K562 (cell line): ENCODE measurements at regions not wholly inside any gene's neighbourhood (a gene's known extent, or its start where the extent isn't known, plus 50 kb on each side); places are given as distances from the start of the nearest gene placed in this dataset.
A peak's percentile ranks its signal among the peaks of the same experiment; 100 is the strongest.

Experiments used
- ATAC-seq: fragments of 200-7000 bp; cut with Tn5 transposase; 3 replicates; pipeline ENCODE4 v1.9.1; 2020; ENCODE audit warnings: moderate library complexity
- BruUV-seq: library from RNA; stranded (reverse); fragments of 400-500 nt; replicated peaks from 2 replicates; lab custom pipeline; 2021; lab: Mats Ljungman, UMichigan
- CTCF ChIA-PET: fragments of 300-600 bp; formaldehyde crosslinking; extraction: SDS; loops from one replicate; lab custom pipeline; 2021; ENCODE audit warnings: low intra/inter-chr PET ratio; lab: Yijun Ruan, JAX
- POLR2A ChIA-PET: fragments of 300-600, 350-650 bp; sonication (Branson Sonifier 250); formaldehyde crosslinking; extraction: SDS; loops from one replicate; lab custom pipeline; 2021; ENCODE audit warnings: antibody characterized with exemption, inconsistent platforms; lab: Yijun Ruan, JAX
- DNase-seq, 4 experiments: peaks; one replicate each; pipeline versions ENCODE4 v3.0.0 to v3.0.0-alpha.2; 2011 to 2018; ENCODE audit warnings: low spot score in 3 of 4, mixed read lengths in 3 of 4; ENCODE audit errors: extremely low read depth in 1 of 4
- FAIRE-seq: peaks from 2 replicates; lab custom pipeline; 2011; peaks lifted over from hg19 to GRCh38; lab: Jason Lieb, UNC
- H2AFZ ChIP-seq: 2 replicates; pipeline ENCODE4 v1.6.0; 2011; ENCODE audit warnings: low read depth, low read length, control low read depth, inconsistent platforms
- H3K27ac ChIP-seq: fragments of 200-600 bp; 3 replicates; pipeline ENCODE4 v1.8.0; 2011; ENCODE audit warnings: low read depth, mild to moderate bottlenecking, control low read depth, inconsistent platforms, low read length, moderate library complexity, mixed read lengths; ENCODE audit errors: extremely low read depth
- H3K27me3 ChIP-seq, 2 experiments: fragments of 300-600 bp in 1 of 2; 2 replicates in 1 of 2; 3 replicates in 1 of 2; pipeline versions ENCODE4 v1.6.0 to v1.8.0; 2011; ENCODE audit warnings: inconsistent platforms in 2 of 2, low read length in 2 of 2, mild to moderate bottlenecking in 1 of 2, mixed read lengths in 1 of 2, moderate library complexity in 1 of 2; ENCODE audit not compliant: control insufficient read depth in 2 of 2, insufficient read depth in 2 of 2
- H3K36me3 ChIP-seq: fragments of 300-600 bp; 3 replicates; pipeline ENCODE4 v1.8.0; 2011; ENCODE audit warnings: mild to moderate bottlenecking, low read length, inconsistent platforms; ENCODE audit not compliant: control insufficient read depth, insufficient read depth
- H3K4me1 ChIP-seq, 2 experiments: fragments of 200-600 bp in 1 of 2; replicated peaks in 1 of 2; 2 replicates in 1 of 2; 3 replicates in 1 of 2; pipeline versions ENCODE4 v1.5.1 to v1.8.0; 2011; ENCODE audit warnings: inconsistent platforms in 2 of 2, low read length in 2 of 2, mild to moderate bottlenecking in 1 of 2, mixed read lengths in 1 of 2, moderate library complexity in 1 of 2; ENCODE audit not compliant: control insufficient read depth in 2 of 2, insufficient read depth in 2 of 2
- H3K4me2 ChIP-seq: 2 replicates; pipeline ENCODE4 v1.6.1; 2011; ENCODE audit warnings: low read length, control low read depth, inconsistent platforms, mixed read lengths; ENCODE audit not compliant: insufficient read depth
- H3K4me3 ChIP-seq: fragments of 200-600 bp; sonication (generic), shearing (Covaris generic); 2 replicates; pipeline ENCODE4 v1.5.1; 2016; ENCODE audit warnings: control low read depth, inconsistent platforms
- H3K79me2 ChIP-seq: fragments of 200-600 bp; 3 replicates; pipeline ENCODE4 v1.8.0; 2011; ENCODE audit warnings: low read length, inconsistent platforms; ENCODE audit not compliant: control insufficient read depth, insufficient read depth
- H3K9ac ChIP-seq, 2 experiments: 2 replicates each; pipeline versions ENCODE4 v1.6.0 to v1.6.1; 2011; ENCODE audit warnings: low read depth in 2 of 2, low read length in 2 of 2, control low read depth in 1 of 2, inconsistent platforms in 1 of 2, mild to moderate bottlenecking in 1 of 2, mixed read lengths in 1 of 2; ENCODE audit not compliant: insufficient read depth in 1 of 2
- H3K9me1 ChIP-seq: one replicate; pipeline ENCODE4 v1.6.0; 2011; ENCODE audit warnings: inconsistent platforms, mild to moderate bottlenecking, low read length, moderate library complexity; ENCODE audit not compliant: control insufficient read depth, insufficient read depth
- H3K9me3 ChIP-seq: replicated peaks from 2 replicates; pipeline ENCODE4 v1.5.1; 2011; ENCODE audit warnings: low read depth, low read length, inconsistent platforms; ENCODE audit not compliant: control insufficient read depth, insufficient read depth
- H4K20me1 ChIP-seq: replicated peaks from 2 replicates; pipeline ENCODE4 v1.6.1; 2011; ENCODE audit warnings: low read length, inconsistent platforms, mixed read lengths; ENCODE audit not compliant: control insufficient read depth, insufficient read depth
- ARID1B ChIP-seq: fragments of 450-650 bp; IDR thresholded peaks from 2 replicates; pipeline ENCODE4 v1.6.1; 2016; ENCODE audit warnings: antibody characterized with exemption, mild to moderate bottlenecking, inconsistent platforms
- ARID2 ChIP-seq: fragments of 450-650 bp; IDR thresholded peaks from 2 replicates; pipeline ENCODE4 v1.6.1; 2017; ENCODE audit warnings: antibody characterized with exemption, mild to moderate bottlenecking
- CHD1 ChIP-seq: fragments of 200-600 bp; sonication (generic); IDR thresholded peaks from one replicate; pipeline ENCODE4 v1.6.1; 2012; ENCODE audit warnings: mild to moderate bottlenecking, moderate library complexity, low read length, inconsistent platforms
- CXXC5 ChIP-seq: fragments of 250-450 bp; sonication (Bioruptor Pico); IDR thresholded peaks from 2 replicates; pipeline ENCODE4 v1.8.0; 2022; ENCODE audit warnings: inconsistent platforms, mild to moderate bottlenecking, moderate library complexity
- ERF ChIP-seq: fragments of 450-650 bp; formaldehyde crosslinking; IDR thresholded peaks from 2 replicates; pipeline ENCODE4 v1.4.0; 2020; ENCODE audit warnings: mild to moderate bottlenecking, mixed read lengths
- HOXB6 ChIP-seq: fragments of 250-450 bp; sonication (Bioruptor Pico); IDR thresholded peaks from 2 replicates; pipeline ENCODE4 v1.5.1; 2022; ENCODE audit warnings: mild to moderate bottlenecking, borderline replicate concordance
- MAZ ChIP-seq, 2 experiments: fragments of 450-650 bp in 1 of 2; sonication (generic) in 1 of 2; formaldehyde crosslinking; IDR thresholded peaks in 1 of 2; conservative IDR thresholded peaks in 1 of 2; 2 replicates each; pipeline versions ENCODE4 v1.4.0 to v1.5.0; 2020; ENCODE audit warnings: mild to moderate bottlenecking in 1 of 2, missing genetic modification reagents in 1 of 2
- RAD51 ChIP-seq: fragments of 450-650 bp; IDR thresholded peaks from 2 replicates; pipeline ENCODE4 v1.7.1; 2016; ENCODE audit warnings: low read depth, mild to moderate bottlenecking, borderline replicate concordance
- SIX5 ChIP-seq, 2 experiments: IDR thresholded peaks; 2 replicates each; pipeline ENCODE4 v1.6.1; 2011; ENCODE audit warnings: low read length in 2 of 2, borderline replicate concordance in 1 of 2, low read depth in 1 of 2, mild to moderate bottlenecking in 1 of 2, moderate library complexity in 1 of 2; ENCODE audit not compliant: insufficient read depth in 1 of 2
- TCF3 ChIP-seq: sonication (generic); formaldehyde crosslinking; IDR thresholded peaks from 2 replicates; pipeline ENCODE4 v1.4.0; 2020; ENCODE audit warnings: mild to moderate bottlenecking, missing genetic modification reagents
- TRIM24 ChIP-seq, 2 experiments: fragments of 450-650 bp; IDR thresholded peaks; 2 replicates each; pipeline ENCODE4 v1.6.1; 2016
- ZNF24 ChIP-seq: fragments of 450-650 bp; IDR thresholded peaks from 2 replicates; pipeline ENCODE4 v1.6.1; 2016
- WGBS: fragments of 100-300 bp; shearing (Covaris generic); methylation state at CpG from one replicate; pipeline ENCODE4 v1.1.6; 2016; ENCODE audit warnings: low coverage, mixed read lengths; ENCODE audit not compliant: insufficient coverage; ENCODE audit errors: missing lambda C conversion rate; 5-methylcytosine and 5-hydroxymethylcytosine counted together
- in situ Hi-C: fragments of 300-500 bp; cut with MboI; formaldehyde crosslinking; loops from 4 replicates; pipeline ENCODE4 v1.15.0; 2018; ENCODE audit warnings: inconsistent platforms, mixed read lengths
- intact Hi-C: fragments of 100-400 bp; cut with micrococcal nuclease; formaldehyde crosslinking; loops from 2 replicates; pipeline ENCODE4 v1.14.2; 2022
- TF ChIP-seq, protein P1 (sequence below): fragments of 450-650 bp; formaldehyde crosslinking; IDR thresholded peaks from 2 replicates; pipeline ENCODE4 v1.4.0; 2020; ENCODE audit warnings: mild to moderate bottlenecking, moderate library complexity
- TF ChIP-seq, protein P2 (sequence below): IDR thresholded peaks from 2 replicates; pipeline ENCODE4 v1.6.1; 2012; ENCODE audit warnings: low read depth, low read length, improper control_type of control experiment, borderline replicate concordance
- TF ChIP-seq, protein P3 (sequence below), 2 experiments: fragments of 150-350 bp in 1 of 2; IDR thresholded peaks; 2 replicates each; pipeline ENCODE4 v1.6.1; 2012 to 2016; ENCODE audit warnings: low read depth in 2 of 2, low read length in 2 of 2, mild to moderate bottlenecking in 1 of 2, moderate library complexity in 1 of 2

DNA sequence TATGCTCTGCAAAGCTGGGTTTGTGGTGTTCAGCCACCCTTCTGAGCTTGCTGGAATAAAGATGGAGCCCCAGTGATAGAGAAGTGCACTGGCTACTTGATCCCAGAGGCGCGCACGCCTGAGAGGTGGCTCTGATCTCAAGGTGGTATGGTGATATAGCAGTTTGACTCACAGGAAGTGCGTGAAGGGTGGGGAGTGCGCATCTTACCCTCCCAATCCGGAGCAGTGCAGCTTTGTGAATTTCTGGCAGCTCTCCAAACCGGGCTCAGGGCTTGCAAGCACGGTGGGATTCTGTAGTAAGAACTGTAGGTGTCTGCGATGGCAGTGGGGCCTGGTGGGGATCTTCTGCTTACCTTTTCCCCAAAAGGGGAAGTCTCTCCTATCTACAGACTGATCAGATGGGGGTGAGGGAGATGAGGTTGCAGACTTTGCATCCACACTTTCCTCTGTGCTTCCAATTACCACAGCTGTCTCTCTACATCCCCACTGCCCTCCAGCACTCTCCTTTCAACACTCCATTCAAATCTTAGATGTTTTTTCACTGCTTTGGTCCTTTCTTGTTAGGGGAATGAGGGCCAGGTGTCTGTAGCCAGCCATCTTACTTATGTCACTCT, 197.4 kb upstream of the SLC38A2 start:
- FAIRE-seq (peak; percentile 29), DNase-seq (peak in 2 of 4 experiments; percentile 16 to 49), ATAC-seq (peak; percentile 90)
- H3K79me2 ChIP-seq: no peaks in the 10 kb centered on the region
- CTCF ChIA-PET: no interaction called here
- intact Hi-C loops (no loop called here), in situ Hi-C loops (no loop called here)
- H3K36me3 ChIP-seq: no peaks in the 10 kb centered on the region
- peak overlapping the region; percentile 28 for H3K4me2 ChIP-seq
- no peaks in the 10 kb centered on the region for H3K9me1 ChIP-seq
- H4K20me1 ChIP-seq: no peaks in the 10 kb centered on the region
- H3K27me3 ChIP-seq: no peaks in the 10 kb centered on the region
- H3K27ac ChIP-seq: 0 out of 3 replicates have a peak overlapping the region, but pooled peaks have one; percentile 13
- POLR2A ChIA-PET: interaction anchor here (0.7 to 0.8 kb wide), 2 partner anchors 14 to 265 kb away, joined by 3 read pairs; no protein-coding TSS in a partner anchor
- BruUV-seq: no TSS peak
- 13% methylated on average over 8 of the region's 9 CpGs for WGBS
- H3K4me1 ChIP-seq: peaks cover 4 to 10% of the 10 kb centered on the region in 2 experiments; a peak in 4 of 5 replicates
- H3K9ac ChIP-seq: no peak overlapping the region
- no peak overlapping the region for H3K4me3 ChIP-seq
- H2AFZ ChIP-seq: peak overlapping the region; percentile 47; the same call in 1 of the 2 replicates
- H3K9me3 ChIP-seq: peaks cover 5% of the 10 kb centered on the region; the same call in 1 of the 2 replicates
- 0 out of 4 replicates have a peak, but pooled peaks of 1 of the 2 experiments have one; percentile 24 for TF ChIP-seq TRIM24 (IDR thresholded peaks at IDR 0.05)
- TF ChIP-seq SIX5 (IDR thresholded peaks at IDR 0.05; ENCODE audit: borderline replicate concordance in 1 of 2, insufficient read depth in 1 of 2, low read depth in 1 of 2, low read length in 2 of 2): no peak
- TF ChIP-seq CHD1: no peak
- no peak for TF ChIP-seq ERF
- TF ChIP-seq, protein P1, sequence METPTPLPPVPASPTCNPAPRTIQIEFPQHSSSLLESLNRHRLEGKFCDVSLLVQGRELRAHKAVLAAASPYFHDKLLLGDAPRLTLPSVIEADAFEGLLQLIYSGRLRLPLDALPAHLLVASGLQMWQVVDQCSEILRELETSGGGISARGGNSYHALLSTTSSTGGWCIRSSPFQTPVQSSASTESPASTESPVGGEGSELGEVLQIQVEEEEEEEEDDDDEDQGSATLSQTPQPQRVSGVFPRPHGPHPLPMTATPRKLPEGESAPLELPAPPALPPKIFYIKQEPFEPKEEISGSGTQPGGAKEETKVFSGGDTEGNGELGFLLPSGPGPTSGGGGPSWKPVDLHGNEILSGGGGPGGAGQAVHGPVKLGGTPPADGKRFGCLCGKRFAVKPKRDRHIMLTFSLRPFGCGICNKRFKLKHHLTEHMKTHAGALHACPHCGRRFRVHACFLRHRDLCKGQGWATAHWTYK (CRISPR knock-in tag): no peak
- TF ChIP-seq TCF3 (CRISPR knock-in tag): peak; percentile 46; the same call in 1 of the 2 replicates
- TF ChIP-seq, protein P2, sequence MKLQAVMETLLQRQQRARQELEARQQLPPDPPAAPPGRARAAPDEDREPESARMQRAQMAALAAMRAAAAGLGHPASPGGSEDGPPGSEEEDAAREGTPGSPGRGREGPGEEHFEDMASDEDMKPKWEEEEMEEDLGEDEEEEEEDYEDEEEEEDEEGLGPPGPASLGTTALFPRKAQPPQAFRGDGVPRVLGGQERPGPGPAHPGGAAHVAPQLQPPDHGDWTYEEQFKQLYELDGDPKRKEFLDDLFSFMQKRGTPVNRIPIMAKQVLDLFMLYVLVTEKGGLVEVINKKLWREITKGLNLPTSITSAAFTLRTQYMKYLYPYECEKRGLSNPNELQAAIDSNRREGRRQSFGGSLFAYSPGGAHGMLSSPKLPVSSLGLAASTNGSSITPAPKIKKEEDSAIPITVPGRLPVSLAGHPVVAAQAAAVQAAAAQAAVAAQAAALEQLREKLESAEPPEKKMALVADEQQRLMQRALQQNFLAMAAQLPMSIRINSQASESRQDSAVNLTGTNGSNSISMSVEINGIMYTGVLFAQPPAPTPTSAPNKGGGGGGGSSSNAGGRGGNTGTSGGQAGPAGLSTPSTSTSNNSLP: no peak
- no peak for TF ChIP-seq ARID2
- TF ChIP-seq, protein P3, sequence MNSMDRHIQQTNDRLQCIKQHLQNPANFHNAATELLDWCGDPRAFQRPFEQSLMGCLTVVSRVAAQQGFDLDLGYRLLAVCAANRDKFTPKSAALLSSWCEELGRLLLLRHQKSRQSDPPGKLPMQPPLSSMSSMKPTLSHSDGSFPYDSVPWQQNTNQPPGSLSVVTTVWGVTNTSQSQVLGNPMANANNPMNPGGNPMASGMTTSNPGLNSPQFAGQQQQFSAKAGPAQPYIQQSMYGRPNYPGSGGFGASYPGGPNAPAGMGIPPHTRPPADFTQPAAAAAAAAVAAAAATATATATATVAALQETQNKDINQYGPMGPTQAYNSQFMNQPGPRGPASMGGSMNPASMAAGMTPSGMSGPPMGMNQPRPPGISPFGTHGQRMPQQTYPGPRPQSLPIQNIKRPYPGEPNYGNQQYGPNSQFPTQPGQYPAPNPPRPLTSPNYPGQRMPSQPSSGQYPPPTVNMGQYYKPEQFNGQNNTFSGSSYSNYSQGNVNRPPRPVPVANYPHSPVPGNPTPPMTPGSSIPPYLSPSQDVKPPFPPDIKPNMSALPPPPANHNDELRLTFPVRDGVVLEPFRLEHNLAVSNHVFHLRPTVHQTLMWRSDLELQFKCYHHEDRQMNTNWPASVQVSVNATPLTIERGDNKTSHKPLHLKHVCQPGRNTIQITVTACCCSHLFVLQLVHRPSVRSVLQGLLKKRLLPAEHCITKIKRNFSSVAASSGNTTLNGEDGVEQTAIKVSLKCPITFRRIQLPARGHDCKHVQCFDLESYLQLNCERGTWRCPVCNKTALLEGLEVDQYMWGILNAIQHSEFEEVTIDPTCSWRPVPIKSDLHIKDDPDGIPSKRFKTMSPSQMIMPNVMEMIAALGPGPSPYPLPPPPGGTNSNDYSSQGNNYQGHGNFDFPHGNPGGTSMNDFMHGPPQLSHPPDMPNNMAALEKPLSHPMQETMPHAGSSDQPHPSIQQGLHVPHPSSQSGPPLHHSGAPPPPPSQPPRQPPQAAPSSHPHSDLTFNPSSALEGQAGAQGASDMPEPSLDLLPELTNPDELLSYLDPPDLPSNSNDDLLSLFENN (IDR thresholded peaks at IDR 0.05; ENCODE audit: low read depth in 2 of 2, low read length in 2 of 2): no peak
- TF ChIP-seq ARID1B: 0 out of 2 replicates have a peak, but pooled peaks have one; percentile 35
- 0 out of 2 replicates have a peak, but pooled peaks have one; percentile 17 for TF ChIP-seq CXXC5
- TF ChIP-seq ZNF24: no peak
- TF ChIP-seq RAD51: no peak
- peak in 1 of 2 experiments; percentile 36; a peak in 1 of 4 replicates for TF ChIP-seq MAZ (CRISPR knock-in tag; conservative IDR thresholded peaks at IDR 0.05 in 1 of 2, IDR thresholded peaks at IDR 0.05 in 1 of 2)
- TF ChIP-seq HOXB6: no peak
